ENCODE measurements at regions not wholly inside any gene's neighbourhood (a gene's known extent, or its start where the extent isn't known, plus 50 kb on each side); places are given as distances from the start of the nearest gene placed in this dataset.

DNA sequence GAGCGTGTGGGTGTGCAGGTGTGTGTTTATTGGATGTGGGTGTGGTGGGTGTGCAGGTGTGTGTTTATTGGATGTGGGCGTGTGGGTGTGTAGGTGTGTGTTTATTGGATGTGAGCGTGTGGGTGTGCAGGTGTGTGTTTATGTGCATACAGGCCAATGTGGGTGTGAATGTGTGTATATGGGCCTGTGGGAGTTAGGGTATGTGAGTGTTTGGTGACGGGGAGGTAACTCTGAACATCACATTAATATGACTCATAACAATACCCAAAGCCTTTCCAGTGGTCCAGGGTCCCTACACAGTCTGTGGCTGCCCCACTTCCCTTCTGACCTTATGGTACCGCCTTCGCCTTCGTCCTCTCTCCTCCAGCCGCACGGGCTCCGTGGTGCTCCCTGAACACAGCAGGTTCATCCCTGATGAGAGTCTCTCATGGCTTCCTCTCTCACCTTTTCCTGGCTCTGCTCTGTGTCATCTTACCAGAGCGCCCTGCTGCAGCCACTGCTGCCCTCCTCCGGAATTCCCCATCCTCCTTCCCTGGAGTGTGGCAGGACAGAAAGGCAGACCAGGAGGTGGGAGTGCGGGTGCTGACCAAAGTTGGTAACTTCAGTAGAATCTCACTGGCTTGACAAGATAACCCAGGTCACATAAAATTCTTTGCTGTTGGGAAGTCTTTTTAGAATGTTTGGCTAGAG lies 80.0 kb downstream of the SLC2A10 start:
- Histone ChIP-seq H3K4me3 (replicated peaks; ENCODE audit: insufficient read depth, low read length) (no peak overlapping the region), H3K27ac (replicated peaks) (no peak overlapping the region), H3K27me3 (ENCODE audit: insufficient read depth, poor library complexity, severe bottlenecking) (peaks cover 2% of the 10 kb centered on the region)
- DNase-seq (ENCODE audit: low read depth in 1 of 2, low spot score in 1 of 2) = no peak
- TF ChIP-seq, protein P1, sequence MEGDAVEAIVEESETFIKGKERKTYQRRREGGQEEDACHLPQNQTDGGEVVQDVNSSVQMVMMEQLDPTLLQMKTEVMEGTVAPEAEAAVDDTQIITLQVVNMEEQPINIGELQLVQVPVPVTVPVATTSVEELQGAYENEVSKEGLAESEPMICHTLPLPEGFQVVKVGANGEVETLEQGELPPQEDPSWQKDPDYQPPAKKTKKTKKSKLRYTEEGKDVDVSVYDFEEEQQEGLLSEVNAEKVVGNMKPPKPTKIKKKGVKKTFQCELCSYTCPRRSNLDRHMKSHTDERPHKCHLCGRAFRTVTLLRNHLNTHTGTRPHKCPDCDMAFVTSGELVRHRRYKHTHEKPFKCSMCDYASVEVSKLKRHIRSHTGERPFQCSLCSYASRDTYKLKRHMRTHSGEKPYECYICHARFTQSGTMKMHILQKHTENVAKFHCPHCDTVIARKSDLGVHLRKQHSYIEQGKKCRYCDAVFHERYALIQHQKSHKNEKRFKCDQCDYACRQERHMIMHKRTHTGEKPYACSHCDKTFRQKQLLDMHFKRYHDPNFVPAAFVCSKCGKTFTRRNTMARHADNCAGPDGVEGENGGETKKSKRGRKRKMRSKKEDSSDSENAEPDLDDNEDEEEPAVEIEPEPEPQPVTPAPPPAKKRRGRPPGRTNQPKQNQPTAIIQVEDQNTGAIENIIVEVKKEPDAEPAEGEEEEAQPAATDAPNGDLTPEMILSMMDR (IDR thresholded peaks at IDR 0.05; ENCODE audit: insufficient read depth, low read length) = no peak

DNA sequence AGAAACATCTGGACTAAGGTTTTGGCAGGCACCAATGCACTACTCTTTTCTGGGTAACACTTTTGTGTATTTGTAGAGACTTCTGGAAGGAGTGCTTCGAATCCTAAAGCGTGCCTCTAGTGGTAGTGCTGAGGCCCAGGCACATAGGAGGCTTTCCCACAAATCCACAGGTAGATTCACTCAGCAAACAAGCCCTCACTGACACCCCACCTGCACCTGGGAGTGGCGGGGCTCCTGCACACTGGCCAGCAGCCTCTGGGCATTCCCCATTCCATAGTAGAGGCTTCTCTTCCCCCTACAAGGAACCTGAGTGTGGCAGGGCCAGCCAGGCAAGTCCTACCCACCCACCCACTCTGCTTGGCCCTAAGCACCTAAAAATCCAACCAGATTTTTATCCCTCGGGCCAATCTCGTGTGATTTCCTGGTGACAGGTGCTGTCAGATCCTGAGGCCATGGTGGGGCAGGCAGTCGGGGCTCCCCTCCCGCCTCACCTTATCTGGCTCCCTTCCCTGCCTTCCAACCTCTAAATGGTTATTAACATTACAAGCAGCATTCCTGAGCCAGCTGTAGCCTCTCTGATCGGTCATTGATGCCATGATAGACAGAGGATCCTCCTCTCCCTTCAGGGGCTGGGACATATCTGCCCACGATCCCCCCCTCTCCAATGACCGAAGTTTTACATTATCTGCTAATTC lies 82.4 kb downstream of the SLC2A10 start:
- DNase-seq (ENCODE audit: low read depth in 1 of 2, low spot score in 1 of 2) = no peak
- Histone ChIP-seq H3K27me3 (ENCODE audit: insufficient read depth, poor library complexity, severe bottlenecking) (peaks cover 2% of the 10 kb centered on the region), H3K27ac (replicated peaks) (no peak overlapping the region), H3K4me3 (replicated peaks; ENCODE audit: insufficient read depth, low read length) (no peak overlapping the region)
- TF ChIP-seq, protein P1 (IDR thresholded peaks at IDR 0.05; ENCODE audit: insufficient read depth, low read length) = no peak
- no peak for TF ChIP-seq POLR2AphosphoS5 (IDR thresholded peaks at IDR 0.05; ENCODE audit: low read depth)
- TF ChIP-seq SPI1 (IDR thresholded peaks at IDR 0.05; ENCODE audit: borderline replicate concordance, low read depth) = no peak
- TF ChIP-seq, protein P2, sequence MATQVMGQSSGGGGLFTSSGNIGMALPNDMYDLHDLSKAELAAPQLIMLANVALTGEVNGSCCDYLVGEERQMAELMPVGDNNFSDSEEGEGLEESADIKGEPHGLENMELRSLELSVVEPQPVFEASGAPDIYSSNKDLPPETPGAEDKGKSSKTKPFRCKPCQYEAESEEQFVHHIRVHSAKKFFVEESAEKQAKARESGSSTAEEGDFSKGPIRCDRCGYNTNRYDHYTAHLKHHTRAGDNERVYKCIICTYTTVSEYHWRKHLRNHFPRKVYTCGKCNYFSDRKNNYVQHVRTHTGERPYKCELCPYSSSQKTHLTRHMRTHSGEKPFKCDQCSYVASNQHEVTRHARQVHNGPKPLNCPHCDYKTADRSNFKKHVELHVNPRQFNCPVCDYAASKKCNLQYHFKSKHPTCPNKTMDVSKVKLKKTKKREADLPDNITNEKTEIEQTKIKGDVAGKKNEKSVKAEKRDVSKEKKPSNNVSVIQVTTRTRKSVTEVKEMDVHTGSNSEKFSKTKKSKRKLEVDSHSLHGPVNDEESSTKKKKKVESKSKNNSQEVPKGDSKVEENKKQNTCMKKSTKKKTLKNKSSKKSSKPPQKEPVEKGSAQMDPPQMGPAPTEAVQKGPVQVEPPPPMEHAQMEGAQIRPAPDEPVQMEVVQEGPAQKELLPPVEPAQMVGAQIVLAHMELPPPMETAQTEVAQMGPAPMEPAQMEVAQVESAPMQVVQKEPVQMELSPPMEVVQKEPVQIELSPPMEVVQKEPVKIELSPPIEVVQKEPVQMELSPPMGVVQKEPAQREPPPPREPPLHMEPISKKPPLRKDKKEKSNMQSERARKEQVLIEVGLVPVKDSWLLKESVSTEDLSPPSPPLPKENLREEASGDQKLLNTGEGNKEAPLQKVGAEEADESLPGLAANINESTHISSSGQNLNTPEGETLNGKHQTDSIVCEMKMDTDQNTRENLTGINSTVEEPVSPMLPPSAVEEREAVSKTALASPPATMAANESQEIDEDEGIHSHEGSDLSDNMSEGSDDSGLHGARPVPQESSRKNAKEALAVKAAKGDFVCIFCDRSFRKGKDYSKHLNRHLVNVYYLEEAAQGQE (IDR thresholded peaks at IDR 0.05; ENCODE audit: insufficient replicate concordance, low read depth) = no peak
- TF ChIP-seq GABPA (IDR thresholded peaks at IDR 0.05; ENCODE audit: low read depth) = no peak

DNA sequence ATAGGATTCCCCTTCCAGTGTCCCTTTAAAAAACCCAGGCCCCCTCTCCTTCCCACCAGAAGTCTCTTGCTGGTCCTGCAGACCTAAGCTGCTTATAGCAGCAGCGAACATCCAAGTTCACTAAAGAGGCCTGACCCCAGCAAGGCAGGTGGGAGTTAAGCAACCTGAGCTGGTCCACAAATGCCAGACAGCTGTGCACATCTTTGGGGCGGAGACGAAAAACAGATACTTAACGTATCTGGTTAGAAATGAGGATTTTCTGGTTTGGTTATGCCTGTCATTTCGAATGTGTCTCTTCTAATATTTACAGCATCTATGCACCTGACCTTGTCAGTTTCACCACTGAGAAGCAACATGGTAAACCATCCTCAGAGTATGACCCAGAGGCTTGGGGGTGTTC lies 87.8 kb downstream of the SLC2A10 start:
- TF ChIP-seq SPI1 (IDR thresholded peaks at IDR 0.05; ENCODE audit: borderline replicate concordance, low read depth) = no peak
- TF ChIP-seq, protein P2 (IDR thresholded peaks at IDR 0.05; ENCODE audit: insufficient replicate concordance, low read depth) = no peak
- no peak for TF ChIP-seq POLR2AphosphoS5 (IDR thresholded peaks at IDR 0.05; ENCODE audit: low read depth)
- no peak for TF ChIP-seq GABPA (IDR thresholded peaks at IDR 0.05; ENCODE audit: low read depth)
- TF ChIP-seq, protein P1 (IDR thresholded peaks at IDR 0.05; ENCODE audit: insufficient read depth, low read length) = no peak
- Histone ChIP-seq H3K4me3 (replicated peaks; ENCODE audit: insufficient read depth, low read length) (no peak overlapping the region), H3K27me3 (ENCODE audit: insufficient read depth, poor library complexity, severe bottlenecking) (no peaks in the 10 kb centered on the region)

More for the DNA sequence above, 87.8 kb downstream of the SLC2A10 start:
- DNase-seq (ENCODE audit: low read depth in 1 of 2, low spot score in 1 of 2) = no peak
- H3K27ac ChIP-seq (replicated peaks) = no peak overlapping the region
